LNCaP clone FGC (cell line): ENCODE measurements at regions not wholly inside any gene's neighbourhood (a gene's known extent, or its start where the extent isn't known, plus 50 kb on each side); places are given as distances from the start of the nearest gene placed in this dataset.

Experiments
- DNase-seq: peaks from one replicate; pipeline ENCODE4 v3.0.0-alpha.2; 2011; ENCODE audit warnings: low read depth
- H3K4me3 ChIP-seq: 2 replicates; pipeline ENCODE4 v1.5.1; 2011; ENCODE audit warnings: mild to moderate bottlenecking, low read depth, low read length, control low read depth
- TF ChIP-seq, protein P1 (sequence below): IDR thresholded peaks from 2 replicates; pipeline ENCODE4 v1.5.1; 2012; ENCODE audit warnings: mild to moderate bottlenecking; ENCODE audit not compliant: control insufficient read depth, insufficient read depth; ENCODE audit errors: extremely low read depth

DNA sequence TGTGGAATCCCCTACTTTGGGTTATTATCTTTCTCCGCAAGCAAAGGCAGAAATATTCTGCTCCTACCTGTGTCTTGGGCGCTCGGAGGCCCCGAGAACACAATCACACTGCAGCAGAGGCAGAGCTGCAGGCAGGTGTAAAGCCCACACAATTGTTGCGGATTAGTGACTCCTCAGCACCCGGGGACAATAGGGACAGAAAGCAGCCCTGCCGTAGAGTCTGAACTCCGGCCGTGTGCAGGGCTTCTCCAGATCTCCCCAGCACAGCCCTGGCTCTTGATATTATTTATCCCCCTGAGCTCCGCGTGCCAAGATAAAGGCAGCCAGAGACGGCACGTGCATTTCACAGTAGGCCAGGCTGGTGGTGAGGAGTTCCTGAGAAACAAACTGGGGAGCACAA, 229.2 kb downstream of the EN1 start:
- no peak overlapping the region for H3K4me3 ChIP-seq
- TF ChIP-seq, protein P1, sequence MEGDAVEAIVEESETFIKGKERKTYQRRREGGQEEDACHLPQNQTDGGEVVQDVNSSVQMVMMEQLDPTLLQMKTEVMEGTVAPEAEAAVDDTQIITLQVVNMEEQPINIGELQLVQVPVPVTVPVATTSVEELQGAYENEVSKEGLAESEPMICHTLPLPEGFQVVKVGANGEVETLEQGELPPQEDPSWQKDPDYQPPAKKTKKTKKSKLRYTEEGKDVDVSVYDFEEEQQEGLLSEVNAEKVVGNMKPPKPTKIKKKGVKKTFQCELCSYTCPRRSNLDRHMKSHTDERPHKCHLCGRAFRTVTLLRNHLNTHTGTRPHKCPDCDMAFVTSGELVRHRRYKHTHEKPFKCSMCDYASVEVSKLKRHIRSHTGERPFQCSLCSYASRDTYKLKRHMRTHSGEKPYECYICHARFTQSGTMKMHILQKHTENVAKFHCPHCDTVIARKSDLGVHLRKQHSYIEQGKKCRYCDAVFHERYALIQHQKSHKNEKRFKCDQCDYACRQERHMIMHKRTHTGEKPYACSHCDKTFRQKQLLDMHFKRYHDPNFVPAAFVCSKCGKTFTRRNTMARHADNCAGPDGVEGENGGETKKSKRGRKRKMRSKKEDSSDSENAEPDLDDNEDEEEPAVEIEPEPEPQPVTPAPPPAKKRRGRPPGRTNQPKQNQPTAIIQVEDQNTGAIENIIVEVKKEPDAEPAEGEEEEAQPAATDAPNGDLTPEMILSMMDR, result no peak
- no peak for DNase-seq

DNA sequence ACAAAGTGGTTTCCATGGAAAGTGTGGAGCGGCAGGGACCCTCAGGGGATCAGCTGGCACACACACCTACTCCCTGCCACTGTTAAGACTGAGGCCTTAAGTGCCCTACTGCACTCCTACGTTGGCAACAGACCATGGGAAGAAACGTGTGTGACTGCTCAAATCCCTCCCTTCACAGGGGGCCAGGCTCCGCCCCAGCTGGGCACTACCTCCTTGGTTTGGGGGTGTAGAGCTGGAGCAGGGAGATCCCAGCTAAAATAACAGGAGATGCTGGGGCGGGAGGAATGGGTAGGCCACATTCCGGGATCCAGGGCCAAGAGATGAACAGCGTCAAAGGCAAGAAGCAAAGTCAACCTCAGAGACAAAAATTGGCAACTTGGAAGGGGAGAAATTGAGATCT, 231.0 kb downstream of the EN1 start:
- DNase-seq, result no peak
- TF ChIP-seq, protein P1, result no peak
- H3K4me3 ChIP-seq, result no peak overlapping the region

DNA sequence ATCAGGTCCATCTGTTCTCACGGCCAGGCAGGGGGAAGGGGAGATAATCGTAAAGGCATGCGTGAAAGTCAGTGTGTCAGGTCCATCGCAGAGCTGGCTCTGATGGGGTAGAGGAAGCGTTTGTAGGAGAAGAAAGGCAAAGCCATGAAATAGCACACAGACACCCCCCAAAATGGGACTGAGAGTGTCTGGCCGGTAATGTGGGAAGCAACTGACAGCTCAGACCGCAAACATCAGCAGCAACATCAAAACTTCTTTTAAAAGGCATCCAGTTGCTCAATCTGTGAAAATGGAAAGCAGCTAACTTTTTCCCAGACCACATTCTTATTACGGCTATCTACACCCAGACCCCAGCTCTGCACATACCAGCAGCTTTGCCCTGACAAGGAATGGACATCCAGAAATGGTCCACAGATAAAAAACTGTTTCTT, 232.6 kb downstream of the EN1 start:
- no peak overlapping the region for H3K4me3 ChIP-seq
- TF ChIP-seq, protein P1, result no peak
- DNase-seq, result no peak

DNA sequence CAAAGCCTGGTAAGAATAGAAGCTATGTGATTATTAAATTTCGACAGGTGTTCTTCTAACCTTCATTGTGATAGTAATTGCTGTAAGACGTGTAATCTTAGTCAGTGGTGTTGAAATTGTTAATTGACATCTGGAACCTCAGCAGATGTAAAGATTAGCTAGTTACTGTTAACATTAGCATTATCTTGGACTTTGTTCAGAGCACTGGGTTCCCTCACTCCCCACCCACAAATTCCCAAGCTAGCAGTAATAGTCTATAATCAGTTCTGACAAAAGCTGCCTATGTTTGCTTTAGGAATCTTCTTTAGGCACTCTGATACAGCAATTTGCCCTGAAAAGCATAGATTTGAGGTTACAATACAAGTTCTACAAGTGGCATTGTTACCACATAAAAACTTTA, 233.7 kb downstream of the EN1 start:
- H3K4me3 ChIP-seq, result no peak overlapping the region
- TF ChIP-seq, protein P1, result no peak
- no peak for DNase-seq

- TF ChIP-seq, protein P1, result no peak
Observed at GRCh38 chr2:118611691-118612090, 235.8 kb downstream of the EN1 start.

GRCh38 chr2:118609138-118609537, 238.3 kb downstream of the EN1 start:
- H3K4me3 ChIP-seq, result no peak overlapping the region
- no peak for DNase-seq
- TF ChIP-seq, protein P1, result no peak

More at GRCh38 chr2:118611691-118612090, 235.8 kb downstream of the EN1 start:
- no peak for DNase-seq
- H3K4me3 ChIP-seq, result no peak overlapping the region

DNA sequence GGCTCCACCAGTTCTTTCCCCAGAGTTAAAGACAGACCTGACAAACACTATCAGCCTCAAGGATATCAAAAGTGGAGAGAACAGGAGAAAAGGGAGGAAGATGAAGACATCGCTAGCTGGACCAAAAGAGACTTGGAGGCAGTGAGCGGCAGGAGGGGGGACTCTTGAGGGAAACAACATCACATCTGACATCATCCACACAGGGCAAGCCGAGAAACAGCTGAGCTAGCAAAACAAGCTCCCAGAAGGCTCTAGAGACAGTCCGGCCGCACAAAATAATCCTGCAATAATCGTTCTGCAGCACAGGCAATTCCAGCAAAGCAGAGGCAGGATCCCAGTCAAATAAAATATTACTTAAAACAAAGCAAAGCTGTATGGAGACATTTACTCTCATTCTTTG, 239.8 kb downstream of the EN1 start:
- H3K4me3 ChIP-seq, result no peak overlapping the region
- TF ChIP-seq, protein P1, result no peak
- DNase-seq, result no peak
